Lower lobe of right lung (tissue), 2 donors: ENCODE measurements at regions not wholly inside any gene's neighbourhood (a gene's known extent, or its start where the extent isn't known, plus 50 kb on each side); places are given as distances from the start of the nearest gene placed in this dataset.
"Not testable (repeated sequence)": the region's sequence is repeated elsewhere in the genome, so short reads cannot be mapped to it uniquely, and the experiment has no call there.

Source experiments
- ATAC-seq, 2 donors: fragments of 200-7000 bp; cut with Tn5 transposase; one replicate each; pipeline ENCODE4 v1.9.1; 2020 to 2022; ENCODE audit warnings: mild to moderate bottlenecking in 2 of 2, moderate library complexity in 2 of 2
- DNase-seq: peaks from one replicate; pipeline ENCODE4 v3.0.0-alpha.2; 2020
- H3K27ac ChIP-seq: fragments of 200-600 bp; one replicate; pipeline ENCODE4 v1.8.0; 2022
- H3K27me3 ChIP-seq: fragments of 200-600 bp; one replicate; pipeline ENCODE4 v1.8.0; 2022; ENCODE audit warnings: low read depth
- H3K36me3 ChIP-seq: fragments of 200-600 bp; one replicate; pipeline ENCODE4 v1.8.0; 2022; ENCODE audit warnings: mild to moderate bottlenecking
- H3K4me1 ChIP-seq: fragments of 200-600 bp; one replicate; pipeline ENCODE4 v1.8.0; 2022
- H3K4me3 ChIP-seq: fragments of 200-600 bp; one replicate; pipeline ENCODE4 v1.8.0; 2022; ENCODE audit warnings: mild to moderate bottlenecking
- H3K9me3 ChIP-seq: fragments of 200-600 bp; one replicate; pipeline ENCODE4 v1.8.0; 2022
- CTCF ChIP-seq: fragments of 200-600 bp; IDR thresholded peaks from one replicate; pipeline ENCODE4 v1.8.0; 2022; ENCODE audit warnings: antibody characterized with exemption, mild to moderate bottlenecking
- intact Hi-C: fragments of 100-400 bp; cut with DNase I; formaldehyde crosslinking; loops from one replicate; pipeline ENCODE4 v1.11.0; 2022
- donor health status: DM: no; HTN: yes; CAD: no; lungs with severe emphysema.

- DNase-seq (no peak), ATAC-seq (no peak)
- no peaks in the 10 kb centered on the region for H3K36me3 ChIP-seq
- H3K27ac ChIP-seq = no peak overlapping the region
- H3K9me3 ChIP-seq = no peaks in the 10 kb centered on the region
- intact Hi-C loops = no loop called here
- H3K4me3 ChIP-seq = no peak overlapping the region
- H3K27me3 ChIP-seq = no peaks in the 10 kb centered on the region
- no peak for TF ChIP-seq CTCF
- no peaks in the 10 kb centered on the region for H3K4me1 ChIP-seq
Observed at GRCh38 chr5:23742701-23743100, 235.3 kb downstream of the PRDM9 start.

- Histone ChIP-seq H3K27ac (no peak overlapping the region), H3K4me1 (no peaks in the 10 kb centered on the region), H3K4me3 (no peak overlapping the region), H3K9me3 (no peaks in the 10 kb centered on the region), H3K27me3 (no peaks in the 10 kb centered on the region), H3K36me3 (no peaks in the 10 kb centered on the region)
- DNase-seq = no peak
- ATAC-seq = no peak
- intact Hi-C loops = no loop called here
- TF ChIP-seq CTCF = no peak
Observed at GRCh38 chr5:23755906-23756305, 248.5 kb downstream of the PRDM9 start.

GRCh38 chr5:23756779-23757178 lies 249.4 kb downstream of the PRDM9 start:
- Histone ChIP-seq H3K9me3 (no peaks in the 10 kb centered on the region), H3K27me3 (no peaks in the 10 kb centered on the region), H3K27ac (no peak overlapping the region), H3K36me3 (no peaks in the 10 kb centered on the region), H3K4me3 (no peak overlapping the region), H3K4me1 (no peaks in the 10 kb centered on the region)
- ATAC-seq = no peak
- no peak for TF ChIP-seq CTCF
- intact Hi-C loops = no loop called here
- no peak for DNase-seq

GRCh38 chr5:23763170-23763569 lies 255.8 kb downstream of the PRDM9 start:
- ATAC-seq = peak; percentile 77 to 80
- no peaks in the 10 kb centered on the region for H3K36me3 ChIP-seq
- no peak for TF ChIP-seq CTCF

GRCh38 chr5:23776684-23777083 lies 269.3 kb downstream of the PRDM9 start:
- DNase-seq (no peak), ATAC-seq (no peak)
- intact Hi-C loops = no loop called here
- Histone ChIP-seq H3K4me3 (no peak overlapping the region), H3K27ac (no peak overlapping the region), H3K9me3 (no peaks in the 10 kb centered on the region), H3K4me1 (no peaks in the 10 kb centered on the region), H3K36me3 (no peaks in the 10 kb centered on the region), H3K27me3 (no peaks in the 10 kb centered on the region)
- no peak for TF ChIP-seq CTCF

More at GRCh38 chr5:23763170-23763569, 255.8 kb downstream of the PRDM9 start:
- no peaks in the 10 kb centered on the region for H3K9me3 ChIP-seq
- no peaks in the 10 kb centered on the region for H3K4me1 ChIP-seq
- H3K4me3 ChIP-seq = no peak overlapping the region
- H3K27me3 ChIP-seq = no peaks in the 10 kb centered on the region
- DNase-seq = no peak
- intact Hi-C loops = no loop called here
- no peak overlapping the region for H3K27ac ChIP-seq

- H3K27me3 ChIP-seq, H3K4me3 ChIP-seq, H3K27ac ChIP-seq, DNase-seq, ATAC-seq, intact Hi-C loops, H3K9me3 ChIP-seq, H3K4me1 ChIP-seq, H3K36me3 ChIP-seq: not testable (repeated sequence)
Observed at GRCh38 chr5:23800307-23800706, 292.9 kb downstream of the PRDM9 start.
